ENCODE measurements at regions not wholly inside any gene's neighbourhood (a gene's known extent, or its start where the extent isn't known, plus 50 kb on each side); places are given as distances from the start of the nearest gene placed in this dataset.
A peak's percentile ranks its signal among the peaks of the same experiment; 100 is the strongest.
"Not testable (repeated sequence)": the region's sequence is repeated elsewhere in the genome, so short reads cannot be mapped to it uniquely, and the experiment has no call there.

GRCh38 chr11:87764075-87764474 is 411.2 kb downstream of the RAB38 start:
- DNase-seq (ENCODE audit: low spot score), result not testable (repeated sequence)

GRCh38 chr11:87754685-87755084 is 420.6 kb downstream of the RAB38 start:
- no peak for DNase-seq (ENCODE audit: low spot score)

- DNase-seq (ENCODE audit: low spot score), result no peak
These were observed 422.1 kb downstream of the RAB38 start for GRCh38 chr11:87753143-87753542.

GRCh38 chr11:87743007-87743406 is 432.2 kb downstream of the RAB38 start:
- DNase-seq (ENCODE audit: low spot score), result peak; percentile 45

GRCh38 chr11:87740968-87741367 is 434.3 kb downstream of the RAB38 start:
- DNase-seq (ENCODE audit: low spot score), result no peak

- no peak for DNase-seq (ENCODE audit: low spot score)
These were observed 434.8 kb downstream of the RAB38 start for GRCh38 chr11:87740451-87740850.

GRCh38 chr11:87739766-87740165 is 435.5 kb downstream of the RAB38 start:
- no peak for DNase-seq (ENCODE audit: low spot score)

GRCh38 chr11:87739261-87739660 is 436.0 kb downstream of the RAB38 start:
- DNase-seq (ENCODE audit: low spot score), result no peak

GRCh38 chr11:87736928-87737327 is 438.3 kb downstream of the RAB38 start:
- no peak for DNase-seq (ENCODE audit: low spot score)

GRCh38 chr11:87726506-87726905 is 448.7 kb downstream of the RAB38 start:
- DNase-seq (ENCODE audit: low spot score), result no peak

- no peak for DNase-seq (ENCODE audit: low spot score)
These were observed 450.9 kb downstream of the RAB38 start for GRCh38 chr11:87724358-87724757.

- peak; percentile 26 for DNase-seq (ENCODE audit: low spot score)
These were observed 452.3 kb downstream of the RAB38 start for GRCh38 chr11:87722756-87723565.

GRCh38 chr11:87719326-87720073 is 455.7 kb downstream of the RAB38 start:
- no peak for DNase-seq (ENCODE audit: low spot score)

- no peak for DNase-seq (ENCODE audit: low spot score)
These were observed 462.4 kb downstream of the RAB38 start for GRCh38 chr11:87712802-87713202.

- no peak for DNase-seq (ENCODE audit: low spot score)
These were observed 462.9 kb downstream of the RAB38 start for GRCh38 chr11:87712391-87712790.

GRCh38 chr11:87703589-87703988 is 471.7 kb downstream of the RAB38 start:
- not testable (repeated sequence) for DNase-seq (ENCODE audit: low spot score)

GRCh38 chr11:87675993-87676392 is 499.2 kb downstream of the RAB38 start:
- DNase-seq (ENCODE audit: low spot score), result peak; percentile 6

- DNase-seq (ENCODE audit: low spot score), result no peak
These were observed 508.5 kb downstream of the RAB38 start for GRCh38 chr11:87666730-87667129.

- no peak for DNase-seq (ENCODE audit: low spot score)
These were observed 513.0 kb downstream of the RAB38 start for GRCh38 chr11:87662287-87662686.

- no peak for DNase-seq (ENCODE audit: low spot score)
These were observed 514.1 kb downstream of the RAB38 start for GRCh38 chr11:87660926-87661660.

GRCh38 chr11:87659807-87660206 is 515.4 kb downstream of the RAB38 start:
- DNase-seq (ENCODE audit: low spot score), result no peak

GRCh38 chr11:87645626-87646025 is 529.6 kb downstream of the RAB38 start:
- no peak for DNase-seq (ENCODE audit: low spot score)

All from COLO829 (cell line).